HG03354 (cell line): ENCODE measurements at regions not wholly inside any gene's neighbourhood (a gene's known extent, or its start where the extent isn't known, plus 50 kb on each side); places are given as distances from the start of the nearest gene placed in this dataset.
"Not testable (repeated sequence)": the region's sequence is repeated elsewhere in the genome, so short reads cannot be mapped to it uniquely, and the experiment has no call there.

Experiments
- ATAC-seq: cut with Tn5 transposase; IDR thresholded peaks from one replicate; pipeline ENCODE4 v1.9.1; 2021; ENCODE audit warnings: mild to moderate bottlenecking; ENCODE audit not compliant: unreplicated experiment, poor library complexity, severe bottlenecking

GRCh38 chr7:17071866-17072265 is 190.1 kb upstream of the AGR3 start:
- peak; percentile 84 for ATAC-seq

GRCh38 chr7:17075601-17076255 is 193.9 kb upstream of the AGR3 start:
- ATAC-seq: no peak

- no peak for ATAC-seq
These were observed 196.5 kb upstream of the AGR3 start for GRCh38 chr7:17078298-17078697.

- no peak for ATAC-seq
These were observed 201.8 kb upstream of the AGR3 start for GRCh38 chr7:17083392-17084165.

- ATAC-seq: no peak
These were observed 202.3 kb upstream of the AGR3 start for GRCh38 chr7:17084166-17084475.

- ATAC-seq: no peak
These were observed 203.4 kb upstream of the AGR3 start for GRCh38 chr7:17085186-17085585.

GRCh38 chr7:17086403-17086802 is 204.6 kb upstream of the AGR3 start:
- ATAC-seq: no peak

- ATAC-seq: no peak
These were observed 207.7 kb upstream of the AHR start for GRCh38 chr7:17090751-17091150.

GRCh38 chr7:17093461-17093860 is 205.0 kb upstream of the AHR start:
- ATAC-seq: no peak

- ATAC-seq: no peak
These were observed 203.4 kb upstream of the AHR start for GRCh38 chr7:17094963-17095574.

GRCh38 chr7:17095931-17096330 is 202.5 kb upstream of the AHR start:
- ATAC-seq: no peak

GRCh38 chr7:17097668-17098297 is 200.7 kb upstream of the AHR start:
- ATAC-seq: peak; percentile 59

- ATAC-seq: no peak
These were observed 199.9 kb upstream of the AHR start for GRCh38 chr7:17098515-17098914.

- no peak for ATAC-seq
These were observed 199.1 kb upstream of the AHR start for GRCh38 chr7:17099083-17099973.

- ATAC-seq: not testable (repeated sequence)
These were observed 198.4 kb upstream of the AHR start for GRCh38 chr7:17099974-17100509.

- no peak for ATAC-seq
These were observed 197.2 kb upstream of the AHR start for GRCh38 chr7:17101207-17101696.

GRCh38 chr7:17103170-17103569 is 195.3 kb upstream of the AHR start:
- ATAC-seq: no peak

- ATAC-seq: no peak
These were observed 194.5 kb upstream of the AHR start for GRCh38 chr7:17103984-17104383.

GRCh38 chr7:17104419-17104818 is 194.0 kb upstream of the AHR start:
- no peak for ATAC-seq
